NOMO-1 treated with dmso at 0.1 percent for 144 hours (cell line): ENCODE measurements at regions not wholly inside any gene's neighbourhood (a gene's known extent, or its start where the extent isn't known, plus 50 kb on each side); places are given as distances from the start of the nearest gene placed in this dataset.

Experiments
- DNase-seq: peaks from one replicate; lab custom pipeline; 2025; ENCODE audit not compliant: unreplicated experiment; lab: John Stamatoyannopoulos, UW

- DNase-seq, result no peak
Observed at GRCh38 chr12:111160350-111161241, 208.3 kb downstream of the PHETA1 start.

- no peak for DNase-seq
Observed at GRCh38 chr12:111158992-111159391, 209.9 kb downstream of the PHETA1 start.

- no peak for DNase-seq
Observed at GRCh38 chr12:111157486-111157885, 211.4 kb downstream of the PHETA1 start.

GRCh38 chr12:111156304-111156703 is 212.6 kb downstream of the PHETA1 start:
- no peak for DNase-seq

GRCh38 chr12:111155521-111155920 is 213.4 kb downstream of the PHETA1 start:
- peak; percentile 55 for DNase-seq

- DNase-seq, result no peak
Observed at GRCh38 chr12:111155020-111155419, 213.9 kb downstream of the PHETA1 start.

- no peak for DNase-seq
Observed at GRCh38 chr12:111154147-111154834, 214.6 kb downstream of the PHETA1 start.

- no peak for DNase-seq
Observed at GRCh38 chr12:111152561-111152960, 216.3 kb downstream of the PHETA1 start.

- DNase-seq, result no peak
Observed at GRCh38 chr12:111150921-111151840, 217.7 kb downstream of the PHETA1 start.

- no peak for DNase-seq
Observed at GRCh38 chr12:111150360-111150759, 218.5 kb downstream of the PHETA1 start.

GRCh38 chr12:111149299-111149698 is 219.6 kb downstream of the PHETA1 start:
- DNase-seq, result no peak

- no peak for DNase-seq
Observed at GRCh38 chr12:111148005-111148404, 220.9 kb downstream of the PHETA1 start.

- DNase-seq, result no peak
Observed at GRCh38 chr12:111143271-111143670, 222.9 kb upstream of the MYL2 start.

- DNase-seq, result no peak
Observed at GRCh38 chr12:111141205-111141604, 220.8 kb upstream of the MYL2 start.

- no peak for DNase-seq
Observed at GRCh38 chr12:111138016-111138415, 217.6 kb upstream of the MYL2 start.

- no peak for DNase-seq
Observed at GRCh38 chr12:111135293-111135832, 215.0 kb upstream of the MYL2 start.

GRCh38 chr12:111130336-111130735 is 210.0 kb upstream of the MYL2 start:
- DNase-seq, result no peak

- DNase-seq, result no peak
Observed at GRCh38 chr12:111129149-111129767, 208.9 kb upstream of the MYL2 start.

- no peak for DNase-seq
Observed at GRCh38 chr12:111126331-111126730, 206.0 kb upstream of the MYL2 start.

- no peak for DNase-seq
Observed at GRCh38 chr12:111124183-111124582, 203.8 kb upstream of the MYL2 start.
